Tibial nerve (tissue), 4 donors: ENCODE measurements at regions not wholly inside any gene's neighbourhood (a gene's known extent, or its start where the extent isn't known, plus 50 kb on each side); places are given as distances from the start of the nearest gene placed in this dataset.

Experiments
- DNase-seq, 2 donors: peaks; one replicate each; pipeline ENCODE4 v3.0.0-alpha.2; 2019; ENCODE audit warnings: low spot score in 2 of 2
- H3K27ac ChIP-seq, 4 donors: fragments of 200-600 bp; sonication (generic) in 3 of 4; one replicate each; pipeline ENCODE4 v1.5.1; 2017 to 2019; ENCODE audit warnings: mild to moderate bottlenecking in 1 of 4
- H3K27me3 ChIP-seq, 2 donors: fragments of 200-600 bp; sonication (generic) in 1 of 2; one replicate each; pipeline versions ENCODE4 v1.5.1 to v1.6.0; 2017 to 2019
- H3K36me3 ChIP-seq, 3 donors: fragments of 200-600 bp; sonication (generic); one replicate each; pipeline ENCODE4 v1.5.1; 2018 to 2019
- H3K4me1 ChIP-seq, 4 donors: fragments of 200-600 bp; sonication (generic) in 3 of 4; one replicate each; pipeline ENCODE4 v1.5.1; 2017 to 2019
- H3K4me3 ChIP-seq, 4 donors: fragments of 200-600 bp; sonication (generic) in 3 of 4; one replicate each; pipeline ENCODE4 v1.5.1; 2017 to 2019; ENCODE audit warnings: mild to moderate bottlenecking in 1 of 4, moderate library complexity in 1 of 4
- H3K9me3 ChIP-seq, 4 donors: fragments of 200-600 bp; sonication (generic) in 3 of 4; one replicate each; pipeline ENCODE4 v1.5.1; 2017 to 2019
- CTCF ChIP-seq, 5 experiments: fragments of 200-600 bp in 3 of 5; fragments of 450-650 bp in 2 of 5; sonication (generic) in 3 of 5; IDR thresholded peaks; one replicate each; pipeline ENCODE4 v1.5.1; 2016 to 2019; ENCODE audit warnings: antibody characterized with exemption in 5 of 5, mild to moderate bottlenecking in 3 of 5, moderate library complexity in 2 of 5
- EP300 ChIP-seq, 2 donors: sonication (generic); formaldehyde crosslinking; IDR thresholded peaks; one replicate each; pipeline ENCODE4 v1.6.1; 2017; ENCODE audit warnings: antibody characterized with exemption in 2 of 2, mild to moderate bottlenecking in 1 of 2
- POLR2A ChIP-seq, 2 donors: fragments of 450-650 bp; IDR thresholded peaks; one replicate each; pipeline ENCODE4 v1.6.1; 2017; ENCODE audit warnings: antibody characterized with exemption in 2 of 2, mild to moderate bottlenecking in 2 of 2, moderate library complexity in 2 of 2
- WGBS, 2 donors: methylation state at CpG; one replicate each; pipeline ENCODE4 v1.1.5; 2018; 5-methylcytosine and 5-hydroxymethylcytosine counted together

- Histone ChIP-seq H3K9me3 (no peaks in the 10 kb centered on the region), H3K4me3 (no peak overlapping the region), H3K4me1 (no peaks in the 10 kb centered on the region), H3K36me3 (no peaks in the 10 kb centered on the region), H3K27me3 (no peaks in the 10 kb centered on the region), H3K27ac (no peak overlapping the region)
- no peak for DNase-seq
- TF ChIP-seq POLR2A (IDR thresholded peaks at IDR 0.05) (no peak), EP300 (IDR thresholded peaks at IDR 0.05) (no peak), CTCF (IDR thresholded peaks at IDR 0.05) (no peak)
- 81 to 87% methylated on average over 4 of the region's 4 CpGs for WGBS, 2 donors
Observed at GRCh38 chr2:143889216-143889615, 630.7 kb downstream of the ZEB2 start.

GRCh38 chr2:143885461-143885860 is 634.5 kb downstream of the ZEB2 start:
- 92% methylated on average over 3 of the region's 3 CpGs for WGBS, 2 donors
- DNase-seq: no peak
- H3K27ac ChIP-seq: no peak overlapping the region
- no peak for TF ChIP-seq CTCF (IDR thresholded peaks at IDR 0.05)
- no peak for TF ChIP-seq EP300 (IDR thresholded peaks at IDR 0.05)
- TF ChIP-seq POLR2A (IDR thresholded peaks at IDR 0.05): no peak
- H3K4me3 ChIP-seq: no peak overlapping the region
- H3K36me3 ChIP-seq: no peaks in the 10 kb centered on the region
- no peaks in the 10 kb centered on the region for H3K9me3 ChIP-seq
- H3K27me3 ChIP-seq: no peaks in the 10 kb centered on the region
- no peaks in the 10 kb centered on the region for H3K4me1 ChIP-seq

GRCh38 chr2:143881246-143881645 is 638.7 kb downstream of the ZEB2 start:
- Histone ChIP-seq H3K4me3 (no peak overlapping the region), H3K27me3 (no peaks in the 10 kb centered on the region), H3K9me3 (no peaks in the 10 kb centered on the region), H3K36me3 (no peaks in the 10 kb centered on the region), H3K27ac (no peak overlapping the region), H3K4me1 (no peaks in the 10 kb centered on the region)
- no peak for DNase-seq
- WGBS, 2 donors: 80 to 81% methylated on average over 2 of the region's 2 CpGs
- TF ChIP-seq EP300 (IDR thresholded peaks at IDR 0.05): no peak

- 74 to 76% methylated on average over 1 of the region's 1 CpG for WGBS, 2 donors
Observed at GRCh38 chr2:143877876-143878530, 641.9 kb downstream of the ZEB2 start.

GRCh38 chr2:143877056-143877455 is 642.9 kb downstream of the ZEB2 start:
- Histone ChIP-seq H3K9me3 (peaks cover 0 to 7% (median 2%) of the 10 kb centered on the region in 4 donors), H3K36me3 (no peaks in the 10 kb centered on the region), H3K27me3 (no peaks in the 10 kb centered on the region), H3K4me1 (no peaks in the 10 kb centered on the region), H3K27ac (no peak overlapping the region), H3K4me3 (no peak overlapping the region)
- WGBS, 2 donors: 74 to 79% methylated on average over 11 of the region's 11 CpGs
- no peak for TF ChIP-seq POLR2A (IDR thresholded peaks at IDR 0.05)
- no peak for TF ChIP-seq EP300 (IDR thresholded peaks at IDR 0.05)
- TF ChIP-seq CTCF (IDR thresholded peaks at IDR 0.05): no peak
- DNase-seq: no peak

More at GRCh38 chr2:143877876-143878530, 641.9 kb downstream of the ZEB2 start:
- Histone ChIP-seq H3K36me3 (no peaks in the 10 kb centered on the region), H3K4me3 (no peak overlapping the region), H3K4me1 (no peaks in the 10 kb centered on the region), H3K27ac (no peak overlapping the region), H3K27me3 (no peaks in the 10 kb centered on the region), H3K9me3 (peaks cover 0 to 7% (median 0%) of the 10 kb centered on the region in 4 donors)
- no peak for DNase-seq
- TF ChIP-seq EP300 (IDR thresholded peaks at IDR 0.05): no peak
- TF ChIP-seq POLR2A (IDR thresholded peaks at IDR 0.05): no peak
- TF ChIP-seq CTCF (IDR thresholded peaks at IDR 0.05): no peak
